Astrocyte (in vitro differentiated cells and primary cell): ENCODE measurements at regions not wholly inside any gene's neighbourhood (a gene's known extent, or its start where the extent isn't known, plus 50 kb on each side); places are given as distances from the start of the nearest gene placed in this dataset.

Experiments used
- DNase-seq: peaks from one replicate; pipeline ENCODE4 v3.0.0-alpha.2; 2010; ENCODE audit warnings: low read depth
- FAIRE-seq: peaks from 2 replicates; lab custom pipeline; 2011; peaks lifted over from hg19 to GRCh38; lab: Jason Lieb, UNC
- H2AFZ ChIP-seq: 2 replicates; pipeline ENCODE4 v1.6.0; 2012; ENCODE audit warnings: low read depth, low read length, inconsistent platforms
- H3K27ac ChIP-seq: 2 replicates; pipeline ENCODE4 v1.5.1; 2011; ENCODE audit warnings: low read depth, low read length, inconsistent platforms
- H3K27me3 ChIP-seq: 2 replicates; pipeline ENCODE4 v1.6.0; 2011; ENCODE audit warnings: low read length, inconsistent platforms; ENCODE audit not compliant: insufficient read depth
- H3K36me3 ChIP-seq: 2 replicates; pipeline ENCODE4 v1.5.1; 2011; ENCODE audit warnings: low read length, inconsistent platforms; ENCODE audit not compliant: insufficient read depth
- H3K4me1 ChIP-seq: 2 replicates; pipeline ENCODE4 v1.5.1; 2011; ENCODE audit warnings: low read length, inconsistent platforms; ENCODE audit not compliant: insufficient read depth
- H3K4me2 ChIP-seq: 2 replicates; pipeline ENCODE4 v1.6.0; 2012; ENCODE audit warnings: low read length, inconsistent platforms
- H3K4me3 ChIP-seq: 2 replicates; pipeline ENCODE4 v1.5.1; 2011; ENCODE audit warnings: low read depth, mild to moderate bottlenecking, low read length, inconsistent platforms; ENCODE audit not compliant: insufficient read depth
- H3K79me2 ChIP-seq: 2 replicates; pipeline ENCODE4 v1.6.0; 2012; ENCODE audit warnings: mild to moderate bottlenecking, low read length, inconsistent platforms; ENCODE audit not compliant: insufficient read depth
- H3K9ac ChIP-seq: 2 replicates; pipeline ENCODE4 v1.6.0; 2012; ENCODE audit warnings: mild to moderate bottlenecking, low read length, inconsistent platforms
- H3K9me3 ChIP-seq: 2 replicates; pipeline ENCODE4 v1.5.1; 2012; ENCODE audit warnings: low read depth, mild to moderate bottlenecking, low read length, inconsistent platforms; ENCODE audit not compliant: insufficient read depth
- H4K20me1 ChIP-seq: 2 replicates; pipeline ENCODE4 v1.6.0; 2012; ENCODE audit warnings: low read length, inconsistent platforms; ENCODE audit not compliant: insufficient read depth
- H3K27ac Mint-ChIP-seq: one replicate; pipeline ENCODE4 v1.8.0; 2021; ENCODE audit warnings: mild to moderate bottlenecking, mixed read lengths; ENCODE audit not compliant: unreplicated experiment
- H3K27me3 Mint-ChIP-seq: one replicate; pipeline ENCODE4 v1.8.0; 2021; ENCODE audit warnings: low read depth, mixed read lengths; ENCODE audit not compliant: unreplicated experiment
- H3K36me3 Mint-ChIP-seq: one replicate; pipeline ENCODE4 v1.8.0; 2021; ENCODE audit warnings: low read depth, mixed read lengths; ENCODE audit not compliant: unreplicated experiment
- H3K4me1 Mint-ChIP-seq: one replicate; pipeline ENCODE4 v1.8.0; 2021; ENCODE audit warnings: low read depth, mixed read lengths; ENCODE audit not compliant: unreplicated experiment
- H3K4me3 Mint-ChIP-seq: one replicate; pipeline ENCODE4 v1.8.0; 2021; ENCODE audit warnings: mild to moderate bottlenecking, moderate library complexity, mixed read lengths; ENCODE audit not compliant: unreplicated experiment
- H3K9me3 Mint-ChIP-seq: one replicate; pipeline ENCODE4 v1.8.0; 2021; ENCODE audit warnings: mild to moderate bottlenecking, mixed read lengths; ENCODE audit not compliant: unreplicated experiment
- CTCF ChIP-seq: IDR thresholded peaks from 2 replicates; pipeline ENCODE4 v1.5.1; 2011; ENCODE audit warnings: low read depth, mild to moderate bottlenecking, inconsistent platforms, low read length, moderate library complexity; ENCODE audit not compliant: insufficient read depth
- EZH2 ChIP-seq: IDR thresholded peaks from 2 replicates; pipeline ENCODE4 v1.6.1; 2012; ENCODE audit warnings: mild to moderate bottlenecking, low read length, inconsistent platforms; ENCODE audit not compliant: insufficient read depth

GRCh38 chr10:105596749-105597148, 955.7 kb downstream of the SORCS3 start:
- H2AFZ ChIP-seq: no peak overlapping the region
- H3K9ac ChIP-seq: no peak overlapping the region
- no peak for TF ChIP-seq EZH2
- no peak for TF ChIP-seq CTCF
- DNase-seq (no peak), FAIRE-seq (no peak)
- H3K27me3 Mint-ChIP-seq: peaks cover 2% of the 10 kb centered on the region
- H3K9me3 Mint-ChIP-seq: peaks cover 1% of the 10 kb centered on the region
- H3K27ac Mint-ChIP-seq: no peak overlapping the region
- no peak overlapping the region for H3K27ac ChIP-seq
- no peaks in the 10 kb centered on the region for H3K4me1 ChIP-seq
- no peaks in the 10 kb centered on the region for H3K79me2 ChIP-seq
- H3K9me3 ChIP-seq: no peaks in the 10 kb centered on the region
- no peaks in the 10 kb centered on the region for H3K36me3 Mint-ChIP-seq
- H3K4me2 ChIP-seq: no peak overlapping the region
- no peaks in the 10 kb centered on the region for H3K36me3 ChIP-seq
- no peaks in the 10 kb centered on the region for H4K20me1 ChIP-seq
- no peak overlapping the region for H3K4me3 ChIP-seq
- H3K4me1 Mint-ChIP-seq: peaks cover under 1% of the 10 kb centered on the region
- H3K4me3 Mint-ChIP-seq: no peak overlapping the region
- H3K27me3 ChIP-seq: no peaks in the 10 kb centered on the region

GRCh38 chr10:105594296-105594695, 953.2 kb downstream of the SORCS3 start:
- Mint-ChIP-seq H3K4me3 (no peak overlapping the region), H3K27ac (no peak overlapping the region), H3K36me3 (no peaks in the 10 kb centered on the region), H3K27me3 (peaks cover 2% of the 10 kb centered on the region), H3K9me3 (peaks cover 1% of the 10 kb centered on the region), H3K4me1 (peaks cover 4% of the 10 kb centered on the region)
- H3K4me2 ChIP-seq: no peak overlapping the region
- H4K20me1 ChIP-seq: no peaks in the 10 kb centered on the region
- no peaks in the 10 kb centered on the region for H3K36me3 ChIP-seq
- DNase-seq: no peak
- no peaks in the 10 kb centered on the region for H3K4me1 ChIP-seq
- H2AFZ ChIP-seq: no peak overlapping the region
- FAIRE-seq: no peak
- no peak overlapping the region for H3K9ac ChIP-seq
- no peak overlapping the region for H3K27ac ChIP-seq
- no peaks in the 10 kb centered on the region for H3K27me3 ChIP-seq
- no peaks in the 10 kb centered on the region for H3K9me3 ChIP-seq
- H3K4me3 ChIP-seq: no peak overlapping the region
- H3K79me2 ChIP-seq: no peaks in the 10 kb centered on the region
- TF ChIP-seq CTCF (no peak), EZH2 (no peak)

- no peak overlapping the region for H3K4me2 ChIP-seq
- H3K4me3 ChIP-seq: no peak overlapping the region
- peaks cover 2% of the 10 kb centered on the region for H3K27me3 Mint-ChIP-seq
- H3K9me3 ChIP-seq: no peaks in the 10 kb centered on the region
- H3K36me3 Mint-ChIP-seq: no peaks in the 10 kb centered on the region
- no peak for DNase-seq
- no peaks in the 10 kb centered on the region for H4K20me1 ChIP-seq
- no peak overlapping the region for H3K27ac Mint-ChIP-seq
- no peak overlapping the region for H2AFZ ChIP-seq
- no peaks in the 10 kb centered on the region for H3K27me3 ChIP-seq
- no peak overlapping the region for H3K4me3 Mint-ChIP-seq
- no peak overlapping the region for H3K27ac ChIP-seq
- H3K79me2 ChIP-seq: no peaks in the 10 kb centered on the region
- peaks cover 4% of the 10 kb centered on the region for H3K4me1 Mint-ChIP-seq
- H3K9me3 Mint-ChIP-seq: peaks cover 1% of the 10 kb centered on the region
- H3K36me3 ChIP-seq: no peaks in the 10 kb centered on the region
- H3K4me1 ChIP-seq: no peaks in the 10 kb centered on the region
- no peak overlapping the region for H3K9ac ChIP-seq
- FAIRE-seq: no peak
- TF ChIP-seq EZH2 (no peak), CTCF (no peak)
Measured at GRCh38 chr10:105592468-105592867, 951.4 kb downstream of the SORCS3 start.
